Sciatic nerve (tissue), 2 donors: ENCODE measurements at regions not wholly inside any gene's neighbourhood (a gene's known extent, or its start where the extent isn't known, plus 50 kb on each side); places are given as distances from the start of the nearest gene placed in this dataset.

Source experiments
- ATAC-seq: fragments of 200-7000 bp; cut with Tn5 transposase; one replicate; pipeline ENCODE4 v1.9.1; 2020; ENCODE audit warnings: mild to moderate bottlenecking, moderate library complexity
- DNase-seq: peaks from one replicate; pipeline ENCODE4 v3.0.0-alpha.2; 2020; ENCODE audit warnings: low spot score
- intact Hi-C: fragments of 100-400 bp; cut with DNase I; formaldehyde crosslinking; loops from one replicate; pipeline ENCODE4 v1.14.2; 2022
- donor health status: DM: no; HTN: no; CAD: no.
- donor health status: DM: no; HTN: no; CAD: no.

DNA sequence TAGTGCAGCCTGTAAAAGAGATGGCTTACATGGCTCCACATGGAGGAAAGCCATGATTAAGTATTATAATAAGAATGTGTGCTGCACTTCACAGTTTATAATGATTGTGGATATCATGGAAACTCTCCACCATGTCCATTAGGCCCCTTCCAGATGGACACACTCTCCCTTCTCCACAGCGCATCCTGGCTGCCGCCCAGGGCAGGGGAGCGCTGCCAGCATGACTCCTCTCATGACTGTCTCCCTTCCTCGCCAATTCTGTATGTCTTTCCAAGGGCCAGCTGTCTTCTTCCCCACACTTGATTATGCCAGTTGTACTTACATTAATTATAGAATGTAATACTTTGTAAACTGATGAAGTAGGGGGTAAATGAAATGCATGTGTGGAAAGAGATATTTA lies 259.3 kb upstream of the TMEM72 start:
- ATAC-seq (peak; percentile 43), DNase-seq (no peak)
- intact Hi-C loops: no loop called here

DNA sequence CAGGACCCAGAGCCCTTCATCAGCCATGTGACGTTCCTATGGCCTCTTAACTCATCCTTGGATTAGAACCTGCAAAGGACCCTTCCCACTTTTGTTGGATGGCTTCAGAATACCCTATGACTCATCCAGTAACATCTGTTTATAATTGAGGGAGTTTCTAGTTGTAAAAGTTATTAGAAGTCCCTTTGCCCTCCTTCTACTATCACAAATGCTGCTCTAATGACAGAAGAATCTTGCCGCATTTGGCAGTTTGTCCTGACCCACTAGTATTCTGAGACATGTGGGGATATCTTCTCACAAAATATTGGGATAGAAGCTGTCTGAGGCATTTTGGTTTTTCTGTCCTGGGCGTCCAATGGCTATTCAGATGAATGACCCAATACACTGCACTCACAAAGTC lies 251.8 kb upstream of the TMEM72 start:
- DNase-seq (no peak), ATAC-seq (no peak)
- intact Hi-C loops: no loop called here

DNA sequence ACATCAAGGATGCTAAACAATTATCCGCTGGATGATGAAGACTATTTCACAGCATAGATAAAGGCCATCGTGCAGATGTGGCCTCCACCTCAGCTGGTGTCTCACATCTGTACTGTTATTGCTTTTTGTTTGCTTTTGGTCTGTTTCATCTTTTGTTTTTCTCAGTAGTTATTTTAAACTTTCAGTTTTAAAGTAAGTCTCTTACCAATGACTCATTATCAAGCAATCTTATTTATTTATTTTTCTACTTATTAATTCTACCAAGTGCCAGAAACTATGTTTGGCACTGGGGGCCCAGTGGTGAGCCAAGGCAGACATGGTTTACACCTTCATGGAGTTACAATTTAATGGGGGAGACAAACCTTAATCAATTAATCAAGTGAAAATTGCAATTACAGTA lies 250.9 kb upstream of the TMEM72 start:
- ATAC-seq: no peak
- no peak for DNase-seq
- intact Hi-C loops: no loop called here

DNA sequence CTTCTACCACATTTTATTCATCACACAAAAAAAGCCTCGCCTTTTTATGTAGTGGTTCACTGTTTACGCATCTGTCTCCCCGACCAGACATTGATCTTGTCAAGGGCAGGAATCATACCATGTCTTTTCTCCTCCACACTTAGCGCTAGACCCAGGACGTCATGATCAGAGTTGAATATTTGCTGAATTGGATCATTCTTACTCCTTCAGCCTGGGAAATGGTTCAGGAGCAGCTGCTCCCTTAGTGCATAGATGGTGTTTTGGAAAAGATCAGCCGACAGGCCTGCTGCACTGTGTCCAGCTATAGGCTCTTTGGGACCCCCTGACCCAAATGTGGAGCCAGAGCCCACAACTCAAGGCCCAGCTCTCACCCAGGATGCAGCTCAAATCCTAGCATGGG lies 249.1 kb upstream of the TMEM72 start:
- ATAC-seq (no peak), DNase-seq (no peak)
- intact Hi-C loops: no loop called here

DNA sequence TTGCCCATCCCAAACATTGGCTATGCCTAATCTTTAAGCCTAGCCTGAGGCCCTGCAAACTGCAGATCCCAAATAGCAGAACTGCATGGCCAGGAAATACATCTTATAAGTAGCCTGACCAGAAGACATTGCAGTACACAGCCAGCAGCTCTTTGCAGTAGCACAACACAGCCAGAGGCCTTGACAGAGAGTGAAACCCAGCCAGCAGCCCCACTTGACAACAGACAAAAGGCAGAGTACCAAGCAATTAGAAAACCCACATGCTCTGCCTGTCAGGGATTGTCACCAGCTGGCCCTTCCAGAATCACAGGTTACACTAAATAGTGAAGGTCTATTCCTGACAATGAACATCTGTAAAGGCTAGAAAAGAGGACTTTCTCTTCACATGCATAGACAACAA lies 242.8 kb upstream of the TMEM72 start:
- intact Hi-C loops: no loop called here
- ATAC-seq: no peak

DNA sequence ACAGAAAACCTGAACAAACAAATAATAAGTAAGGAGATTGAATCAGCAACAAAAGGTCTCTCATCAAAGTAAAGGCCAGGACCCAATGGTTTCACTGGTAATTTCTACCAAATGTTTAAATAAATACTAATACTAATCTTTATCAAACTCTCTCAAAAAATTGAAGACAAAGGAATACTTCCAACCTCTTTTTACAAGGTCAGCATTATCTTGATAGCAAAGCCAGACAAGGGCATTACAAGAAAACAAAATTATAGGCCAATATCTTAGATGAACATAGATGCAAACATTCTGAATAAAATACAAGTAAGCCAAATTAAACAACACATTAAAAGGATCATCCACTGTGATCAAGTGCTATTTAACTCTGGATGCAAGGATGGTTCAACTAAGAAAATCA lies 239.8 kb upstream of the TMEM72 start:
- DNase-seq (no peak), ATAC-seq (no peak)
- intact Hi-C loops: no loop called here

More for the DNA sequence above, 242.8 kb upstream of the TMEM72 start:
- no peak for DNase-seq

DNA sequence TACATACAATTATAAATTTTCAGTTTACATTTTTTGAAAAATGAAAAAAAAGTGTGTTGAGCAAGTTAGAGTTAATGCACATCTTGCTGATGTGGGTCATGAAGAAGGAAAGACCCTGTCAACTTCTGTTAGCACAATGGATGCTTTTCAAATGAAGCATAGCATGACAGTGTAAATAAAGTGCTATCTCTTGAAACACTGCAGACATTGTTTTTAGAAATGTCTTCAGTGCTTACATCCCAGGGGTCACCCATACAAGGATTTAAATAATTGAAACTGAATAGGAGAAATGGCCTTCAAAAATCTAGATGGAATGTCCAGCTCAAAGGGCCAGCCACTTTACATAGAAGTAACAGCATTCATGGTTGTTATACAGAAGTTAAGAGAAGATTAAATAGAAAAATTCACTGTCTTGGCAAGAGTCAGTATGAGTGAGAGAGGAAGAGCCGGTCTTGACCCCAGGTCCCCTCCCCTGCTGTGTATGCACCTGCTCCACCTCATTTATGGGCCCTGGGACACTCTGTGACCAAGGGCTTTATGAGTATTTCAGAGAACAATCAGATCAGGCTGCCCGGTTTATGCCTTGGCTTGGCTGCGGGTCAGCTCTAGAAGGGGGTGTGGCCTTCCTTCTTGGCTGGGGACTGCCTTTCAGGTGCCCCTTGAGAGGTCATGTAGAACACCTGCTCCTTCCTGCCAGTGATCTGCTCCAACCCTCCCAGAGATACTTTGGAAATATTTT lies 237.7 kb upstream of the TMEM72 start:
- DNase-seq (no peak), ATAC-seq (no peak)
- intact Hi-C loops: no loop called here

DNA sequence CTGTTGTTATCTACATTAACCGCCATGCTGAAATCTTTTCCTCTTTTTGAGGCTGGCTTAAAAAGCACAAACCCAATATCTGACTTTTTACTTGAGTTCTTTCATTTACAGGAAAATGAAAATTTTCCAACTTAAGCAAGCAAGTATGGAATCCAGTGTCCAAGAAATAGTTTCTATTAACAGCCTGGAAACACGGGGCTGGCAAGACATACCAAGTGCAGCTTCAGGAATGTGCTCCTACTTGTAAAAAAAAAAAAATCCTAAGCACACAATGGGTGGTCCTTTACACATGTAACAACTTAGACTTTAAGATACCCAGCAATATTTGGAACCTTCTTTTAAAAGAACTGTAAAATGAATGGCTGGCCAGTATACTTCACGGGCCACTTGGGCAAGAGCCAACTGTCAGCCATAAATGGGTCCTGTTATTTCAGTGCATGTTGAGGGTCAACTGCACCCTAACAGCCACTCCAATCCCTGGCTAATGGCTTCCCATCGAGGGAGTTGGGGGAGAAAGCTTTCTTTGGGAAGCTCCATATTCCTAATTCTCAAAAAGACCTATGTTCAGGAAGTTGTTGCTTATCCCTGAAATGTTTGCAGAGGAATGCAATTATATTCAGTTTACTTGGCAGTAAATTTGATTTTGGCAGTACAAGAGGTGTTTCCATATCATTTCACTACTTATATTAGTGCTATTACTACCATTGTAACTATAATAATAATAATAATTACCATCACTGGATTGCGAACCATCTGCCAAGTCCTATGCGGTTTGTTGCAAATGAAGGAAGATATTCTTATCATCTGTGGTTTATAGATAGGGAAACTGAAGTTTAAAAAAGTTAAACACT lies 236.4 kb upstream of the TMEM72 start:
- ATAC-seq (no peak), DNase-seq (no peak)
- intact Hi-C loops: no loop called here

DNA sequence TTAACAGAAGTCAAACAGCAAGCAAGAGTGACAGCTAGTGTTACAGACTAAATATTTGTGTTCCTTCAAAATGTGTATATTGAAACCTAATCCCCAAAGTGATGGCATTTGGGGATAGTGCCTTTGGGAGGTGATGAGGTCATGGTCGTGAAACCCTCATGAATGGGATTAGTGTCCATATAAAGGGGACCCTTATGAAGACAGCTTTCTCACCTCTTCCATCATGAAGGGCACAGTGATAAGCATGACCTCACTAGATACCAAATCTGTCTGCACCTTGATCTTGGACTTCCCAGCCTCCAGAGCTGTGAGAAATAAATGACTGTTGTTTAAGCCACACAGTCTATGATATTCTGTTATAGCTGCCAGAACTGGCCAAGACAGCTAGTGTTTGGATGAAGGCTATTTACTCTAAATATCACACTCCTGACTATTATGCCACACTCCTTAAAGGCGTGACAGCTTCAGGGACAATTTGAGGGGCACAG lies 235.7 kb upstream of the TMEM72 start:
- intact Hi-C loops: no loop called here
- DNase-seq: no peak
- ATAC-seq: no peak

DNA sequence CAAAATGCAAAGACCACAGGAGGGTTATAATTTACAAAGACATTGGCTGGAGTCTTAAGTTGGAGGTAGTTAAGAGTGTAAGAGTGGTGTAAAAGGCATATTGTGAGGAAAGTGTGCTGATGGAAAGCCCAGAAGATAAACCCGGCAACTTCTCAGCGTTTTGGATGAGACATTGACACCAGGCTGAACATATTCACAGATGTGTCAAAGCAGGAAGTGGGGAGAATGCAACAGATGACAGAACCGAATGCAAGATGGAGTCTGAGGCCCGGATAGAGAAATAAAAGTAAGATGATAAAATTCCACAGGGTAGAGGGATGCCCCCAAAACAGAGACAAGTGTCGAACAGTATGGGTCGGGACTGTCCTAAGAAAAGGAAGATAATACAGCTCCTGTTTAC lies 230.4 kb upstream of the TMEM72 start:
- no peak for DNase-seq
- intact Hi-C loops: no loop called here
- no peak for ATAC-seq

DNA sequence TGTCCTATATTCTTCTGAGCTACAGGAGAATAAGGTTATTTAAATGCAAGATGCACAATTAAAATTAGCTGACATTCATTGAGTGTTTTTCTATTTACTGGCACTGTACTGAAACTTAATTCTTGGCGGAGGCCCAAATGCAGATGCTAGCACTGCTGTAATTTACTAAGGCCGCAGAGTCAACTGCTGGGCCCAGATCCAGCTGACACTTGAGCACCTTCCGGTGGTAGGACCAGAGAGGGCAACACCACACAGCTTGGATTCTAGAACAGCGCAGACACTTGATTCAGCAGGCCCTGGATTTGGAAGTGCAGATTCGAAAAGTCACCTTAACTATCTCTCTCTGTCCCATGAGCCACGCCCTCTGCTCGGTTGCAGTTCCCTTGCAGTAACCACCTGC lies 228.6 kb upstream of the TMEM72 start:
- intact Hi-C loops: no loop called here
- ATAC-seq: no peak
- DNase-seq: no peak

DNA sequence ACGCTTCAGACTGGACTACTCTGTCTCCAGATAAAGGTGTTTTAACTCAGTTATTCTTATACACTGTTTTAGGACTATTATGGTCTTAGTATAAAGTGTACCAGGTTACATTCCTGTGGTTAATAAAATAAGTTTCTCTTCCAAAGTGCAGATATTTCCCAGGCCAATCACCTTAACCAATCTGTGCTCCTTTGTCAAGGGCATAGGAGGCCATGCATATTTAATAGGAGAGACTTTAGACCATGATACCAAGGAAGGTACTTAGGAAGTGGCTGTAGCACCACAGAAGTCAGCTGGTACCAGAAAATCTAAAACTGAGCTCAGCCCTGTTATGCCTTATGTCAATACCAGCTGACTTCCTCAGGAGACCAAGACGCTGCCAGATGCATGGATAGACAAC lies 226.5 kb upstream of the TMEM72 start:
- intact Hi-C loops: no loop called here
- DNase-seq (no peak), ATAC-seq (no peak)

DNA sequence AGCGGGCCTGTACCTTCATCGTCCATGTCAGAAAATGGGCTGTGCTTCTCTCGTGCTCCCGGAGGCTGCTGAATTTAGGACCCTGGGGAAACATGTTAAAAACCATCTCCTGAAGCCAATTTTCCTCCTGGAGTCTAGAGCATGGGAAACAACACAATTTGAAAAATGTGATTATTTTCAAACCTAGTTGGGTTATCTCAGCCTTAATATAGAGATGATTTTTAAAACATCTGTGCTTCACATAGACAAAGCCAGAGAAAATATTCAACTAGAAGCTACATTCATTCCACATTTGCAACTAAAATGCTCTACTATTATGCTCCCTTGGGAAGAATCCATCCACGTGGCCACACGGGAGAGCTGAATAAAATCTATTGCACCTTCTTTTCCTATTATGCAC lies 225.9 kb upstream of the TMEM72 start:
- intact Hi-C loops: no loop called here
- no peak for ATAC-seq
- no peak for DNase-seq

DNA sequence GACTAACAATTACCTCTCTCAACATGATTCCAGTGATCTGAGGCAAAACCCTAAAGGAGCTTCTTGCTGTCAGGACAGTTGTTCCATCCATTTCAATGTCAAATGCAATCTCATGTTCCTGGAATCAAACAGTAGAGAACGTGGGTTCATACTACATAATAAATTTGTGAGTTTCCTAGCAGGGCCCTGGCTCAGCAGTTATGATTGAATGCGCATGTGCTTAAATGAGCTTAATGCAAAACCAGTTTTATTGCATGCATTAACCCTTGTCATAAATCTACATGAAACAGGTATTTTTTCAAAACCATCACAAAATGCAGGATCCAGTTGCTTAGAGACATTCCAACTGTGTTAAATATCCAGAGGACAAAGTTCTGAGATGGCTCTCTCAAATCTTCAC lies 225.4 kb upstream of the TMEM72 start:
- no peak for ATAC-seq
- no peak for DNase-seq
- intact Hi-C loops: no loop called here

DNA sequence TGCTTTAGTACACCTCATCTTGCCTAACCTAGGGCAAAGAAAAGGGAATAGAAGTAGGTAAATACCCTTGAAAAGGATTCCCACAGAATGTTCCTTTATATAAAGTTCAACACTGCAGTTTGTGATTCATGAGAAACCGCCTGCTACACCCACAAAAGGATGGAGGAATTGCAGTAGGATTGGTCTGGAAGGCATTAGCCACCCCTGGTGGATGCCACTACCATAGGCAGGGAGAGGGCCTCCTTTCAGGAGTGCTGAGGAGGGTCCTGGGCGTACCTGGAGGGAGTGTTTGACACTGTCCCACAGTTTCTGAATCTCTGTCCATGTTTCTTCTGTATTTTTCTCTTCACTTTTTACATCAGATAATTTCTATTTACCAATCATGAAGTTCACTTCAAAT lies 221.8 kb upstream of the TMEM72 start:
- intact Hi-C loops: no loop called here
- DNase-seq (no peak), ATAC-seq (no peak)

DNA sequence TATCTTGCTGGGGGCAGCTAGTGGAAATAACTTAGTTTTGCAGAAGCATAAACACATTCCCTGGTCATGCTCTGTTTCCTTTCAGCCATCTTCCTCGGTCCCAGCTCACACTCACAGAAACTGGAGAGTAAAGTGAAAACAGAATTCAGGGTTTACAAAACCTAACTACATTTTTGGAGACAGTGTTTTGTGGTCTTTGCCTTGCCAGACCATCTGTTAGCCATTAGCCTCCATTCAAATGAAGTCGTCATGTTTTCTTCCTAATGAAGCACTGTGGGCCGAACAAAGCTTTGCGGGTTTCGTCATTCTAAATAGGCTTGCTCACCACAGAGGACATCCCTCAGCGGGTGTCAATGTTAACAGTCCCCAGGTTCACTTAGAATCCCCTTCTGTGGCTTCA lies 214.6 kb upstream of the TMEM72 start:
- DNase-seq (no peak), ATAC-seq (peak; percentile 98)
- intact Hi-C loops: no loop called here

DNA sequence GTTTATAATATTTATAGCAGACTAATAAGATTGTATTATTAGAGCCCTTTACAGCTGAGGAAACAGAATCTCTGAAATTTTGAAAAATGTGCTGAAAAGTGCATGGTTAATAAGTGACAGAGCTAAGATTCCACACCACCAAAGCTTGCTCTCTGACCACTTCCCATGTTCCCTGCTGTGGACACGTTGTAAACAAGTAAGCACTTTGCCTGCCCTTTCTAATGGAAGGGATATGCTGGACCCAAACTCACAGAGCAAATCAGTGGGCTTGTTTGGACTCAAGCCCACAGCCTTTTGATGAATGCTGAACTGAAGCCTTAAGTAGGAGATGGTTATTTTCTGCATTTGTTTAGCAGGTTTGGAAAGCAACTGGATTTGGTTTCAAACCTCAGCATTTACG lies 214.0 kb upstream of the TMEM72 start:
- intact Hi-C loops: no loop called here
- DNase-seq (no peak), ATAC-seq (peak; percentile 53)

DNA sequence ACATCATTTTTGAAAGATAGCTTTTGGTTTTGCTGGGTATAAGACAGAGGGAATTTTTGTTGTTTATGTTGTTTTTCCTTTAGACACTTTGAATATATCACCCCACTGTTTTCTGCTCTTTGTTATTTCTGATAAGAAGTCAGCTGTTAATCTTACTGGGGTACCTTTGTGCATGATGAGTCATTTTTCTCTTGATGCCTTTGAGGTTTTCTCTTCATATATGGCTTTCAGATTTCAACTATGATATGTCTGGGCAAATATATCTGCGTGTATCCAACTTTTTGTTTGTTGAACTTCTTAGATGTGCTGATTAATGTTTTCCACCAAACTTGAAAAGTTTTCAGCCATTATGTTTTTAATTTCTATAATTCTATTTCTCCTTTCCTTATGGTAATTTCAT lies 208.6 kb upstream of the TMEM72 start:
- ATAC-seq: no peak
- intact Hi-C loops: no loop called here
- no peak for DNase-seq

DNA sequence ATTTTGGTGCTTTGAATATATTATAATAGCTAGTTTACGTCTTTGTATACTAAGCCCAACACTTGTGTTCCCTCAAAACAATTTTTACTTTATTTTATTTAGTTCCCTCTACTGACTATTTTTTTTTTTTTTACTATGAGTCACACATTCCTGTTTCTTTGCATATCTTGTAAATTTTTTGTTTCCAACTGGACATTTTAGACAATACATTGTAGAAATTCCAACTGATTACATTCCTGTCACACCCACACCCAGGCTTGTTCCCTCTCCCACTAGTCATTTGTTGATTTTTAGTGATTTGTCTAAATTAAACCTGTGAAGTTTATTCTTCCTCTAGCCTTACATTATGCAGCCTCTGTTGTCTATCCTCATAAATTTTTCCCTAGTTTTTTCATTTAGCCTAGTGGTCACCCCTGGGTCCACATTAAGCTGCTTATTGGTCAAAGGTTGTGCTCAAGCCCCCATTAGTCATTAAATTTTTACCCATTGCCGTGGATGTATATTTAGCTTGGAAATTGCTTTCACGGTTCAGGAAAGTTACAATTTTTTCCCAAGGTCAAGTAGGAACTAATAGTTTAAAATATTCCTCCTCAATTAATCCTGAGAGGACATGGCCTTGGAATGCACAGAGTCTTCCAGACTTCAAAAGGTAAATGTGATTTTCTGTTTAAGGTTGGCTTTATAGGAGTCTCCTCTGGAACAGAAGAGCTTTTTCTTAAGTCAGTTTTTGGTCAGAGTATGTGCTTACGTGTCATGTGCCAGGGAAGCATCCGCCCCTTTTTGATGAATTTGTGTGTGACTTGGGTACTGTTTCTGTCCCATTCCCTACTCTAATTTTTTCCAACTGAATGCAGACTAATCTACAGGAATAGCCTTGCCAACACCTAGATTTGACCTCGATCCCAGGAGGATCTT lies 207.6 kb upstream of the TMEM72 start:
- intact Hi-C loops: no loop called here
- DNase-seq (no peak), ATAC-seq (no peak)

DNA sequence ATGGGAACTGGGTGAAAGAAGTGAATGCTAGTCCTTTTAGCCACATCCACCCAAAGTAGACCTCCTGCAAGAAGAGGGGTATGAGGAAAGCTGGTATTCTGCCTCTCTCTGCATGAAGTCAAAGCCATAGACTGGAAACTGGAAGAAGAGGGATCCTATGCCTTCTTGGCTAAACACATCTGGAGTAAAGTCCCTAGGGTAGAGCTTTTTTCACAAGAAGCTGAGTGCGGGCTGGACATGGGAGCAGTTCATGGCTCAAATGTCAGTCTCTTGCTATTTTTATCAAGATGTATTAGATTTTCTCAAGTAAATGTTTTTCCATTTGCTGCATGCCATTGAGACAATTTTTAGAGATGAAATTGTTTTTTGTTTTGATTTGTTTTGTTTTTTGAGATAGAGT lies 206.5 kb upstream of the TMEM72 start:
- no peak for ATAC-seq
- no peak for DNase-seq
- intact Hi-C loops: no loop called here
